ENCODE measurements at regions not wholly inside any gene's neighbourhood (a gene's known extent, or its start where the extent isn't known, plus 50 kb on each side); places are given as distances from the start of the nearest gene placed in this dataset.

DNA sequence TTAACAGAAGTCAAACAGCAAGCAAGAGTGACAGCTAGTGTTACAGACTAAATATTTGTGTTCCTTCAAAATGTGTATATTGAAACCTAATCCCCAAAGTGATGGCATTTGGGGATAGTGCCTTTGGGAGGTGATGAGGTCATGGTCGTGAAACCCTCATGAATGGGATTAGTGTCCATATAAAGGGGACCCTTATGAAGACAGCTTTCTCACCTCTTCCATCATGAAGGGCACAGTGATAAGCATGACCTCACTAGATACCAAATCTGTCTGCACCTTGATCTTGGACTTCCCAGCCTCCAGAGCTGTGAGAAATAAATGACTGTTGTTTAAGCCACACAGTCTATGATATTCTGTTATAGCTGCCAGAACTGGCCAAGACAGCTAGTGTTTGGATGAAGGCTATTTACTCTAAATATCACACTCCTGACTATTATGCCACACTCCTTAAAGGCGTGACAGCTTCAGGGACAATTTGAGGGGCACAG, 235.7 kb upstream of the TMEM72 start:
- TF ChIP-seq POLR2AphosphoS5 (IDR thresholded peaks at IDR 0.05), result no peak
- no peak for TF ChIP-seq POLR2A (IDR thresholded peaks at IDR 0.05)

Measured in prostate gland (tissue), 1 donor.